ENCODE measurements at regions not wholly inside any gene's neighbourhood (a gene's known extent, or its start where the extent isn't known, plus 50 kb on each side); places are given as distances from the start of the nearest gene placed in this dataset.

GRCh38 chr13:99812625-99813024 lies 158.9 kb downstream of the ZIC5 start:
- TF ChIP-seq, protein P1, sequence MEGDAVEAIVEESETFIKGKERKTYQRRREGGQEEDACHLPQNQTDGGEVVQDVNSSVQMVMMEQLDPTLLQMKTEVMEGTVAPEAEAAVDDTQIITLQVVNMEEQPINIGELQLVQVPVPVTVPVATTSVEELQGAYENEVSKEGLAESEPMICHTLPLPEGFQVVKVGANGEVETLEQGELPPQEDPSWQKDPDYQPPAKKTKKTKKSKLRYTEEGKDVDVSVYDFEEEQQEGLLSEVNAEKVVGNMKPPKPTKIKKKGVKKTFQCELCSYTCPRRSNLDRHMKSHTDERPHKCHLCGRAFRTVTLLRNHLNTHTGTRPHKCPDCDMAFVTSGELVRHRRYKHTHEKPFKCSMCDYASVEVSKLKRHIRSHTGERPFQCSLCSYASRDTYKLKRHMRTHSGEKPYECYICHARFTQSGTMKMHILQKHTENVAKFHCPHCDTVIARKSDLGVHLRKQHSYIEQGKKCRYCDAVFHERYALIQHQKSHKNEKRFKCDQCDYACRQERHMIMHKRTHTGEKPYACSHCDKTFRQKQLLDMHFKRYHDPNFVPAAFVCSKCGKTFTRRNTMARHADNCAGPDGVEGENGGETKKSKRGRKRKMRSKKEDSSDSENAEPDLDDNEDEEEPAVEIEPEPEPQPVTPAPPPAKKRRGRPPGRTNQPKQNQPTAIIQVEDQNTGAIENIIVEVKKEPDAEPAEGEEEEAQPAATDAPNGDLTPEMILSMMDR (optimal IDR thresholded peaks at IDR 0.05 in 1 of 3, IDR thresholded peaks at IDR 0.05 in 1 of 3, conservative IDR thresholded peaks at IDR 0.05 in 1 of 3; ENCODE audit: extremely low read depth in 1 of 3, insufficient read depth in 2 of 3, low read length in 3 of 3) = no peak
- no peak for TF ChIP-seq EZH2 (IDR thresholded peaks at IDR 0.05; ENCODE audit: low read length)
